ENCODE measurements at regions not wholly inside any gene's neighbourhood (a gene's known extent, or its start where the extent isn't known, plus 50 kb on each side); places are given as distances from the start of the nearest gene placed in this dataset.

- no peak for TF ChIP-seq CTCF (IDR thresholded peaks at IDR 0.05)
- Histone ChIP-seq H3K4me1 (no peaks in the 10 kb centered on the region), H3K9ac (ENCODE audit: low read depth in 2 of 2, low read length in 2 of 2) (no peak overlapping the region), H3K27ac (no peak overlapping the region), H3K27me3 (no peaks in the 10 kb centered on the region), H3K4me3 (no peak overlapping the region), H3K36me3 (no peaks in the 10 kb centered on the region), H3K9me3 (no peaks in the 10 kb centered on the region)
- intact Hi-C loops (cut with DNase I), result no loop called here
- DNase-seq, result no peak
These were observed 707.9 kb upstream of the NRSN1 start for GRCh38 chr6:23418095-23418494.

- no peak for TF ChIP-seq CTCF (IDR thresholded peaks at IDR 0.05)
- Histone ChIP-seq H3K36me3 (no peaks in the 10 kb centered on the region), H3K4me3 (no peak overlapping the region), H3K27ac (no peak overlapping the region), H3K9ac (ENCODE audit: low read depth in 2 of 2, low read length in 2 of 2) (no peak overlapping the region), H3K9me3 (no peaks in the 10 kb centered on the region), H3K27me3 (no peaks in the 10 kb centered on the region), H3K4me1 (no peaks in the 10 kb centered on the region)
- DNase-seq, result no peak
- intact Hi-C loops (cut with DNase I), result no loop called here
These were observed 707.0 kb upstream of the NRSN1 start for GRCh38 chr6:23419046-23419445.

GRCh38 chr6:23420659-23421350, 705.2 kb upstream of the NRSN1 start:
- H3K36me3 ChIP-seq, result no peaks in the 10 kb centered on the region
- no peak overlapping the region for H3K9ac ChIP-seq (ENCODE audit: low read depth in 2 of 2, low read length in 2 of 2)
- no peak overlapping the region for H3K4me3 ChIP-seq
- intact Hi-C loops (cut with DNase I), result no loop called here
- no peaks in the 10 kb centered on the region for H3K9me3 ChIP-seq
- H3K27me3 ChIP-seq, result no peaks in the 10 kb centered on the region
- no peak for TF ChIP-seq CTCF (IDR thresholded peaks at IDR 0.05)
- no peak for DNase-seq
- no peak overlapping the region for H3K27ac ChIP-seq
- no peaks in the 10 kb centered on the region for H3K4me1 ChIP-seq

- Histone ChIP-seq H3K27me3 (no peaks in the 10 kb centered on the region), H3K36me3 (no peaks in the 10 kb centered on the region), H3K9ac (ENCODE audit: low read depth in 2 of 2, low read length in 2 of 2) (no peak overlapping the region), H3K4me1 (no peaks in the 10 kb centered on the region), H3K27ac (no peak overlapping the region), H3K4me3 (no peak overlapping the region), H3K9me3 (no peaks in the 10 kb centered on the region)
- TF ChIP-seq CTCF (IDR thresholded peaks at IDR 0.05), result no peak
- DNase-seq, result no peak
- intact Hi-C loops (cut with DNase I), result no loop called here
These were observed 701.4 kb upstream of the NRSN1 start for GRCh38 chr6:23424584-23424983.

GRCh38 chr6:23435126-23435525, 690.9 kb upstream of the NRSN1 start:
- no peak for TF ChIP-seq CTCF (IDR thresholded peaks at IDR 0.05)
- intact Hi-C loops (cut with DNase I), result no loop called here
- no peak for DNase-seq
- H3K27ac ChIP-seq, result no peak overlapping the region
- no peaks in the 10 kb centered on the region for H3K9me3 ChIP-seq
- no peak overlapping the region for H3K9ac ChIP-seq (ENCODE audit: low read depth in 2 of 2, low read length in 2 of 2)
- no peaks in the 10 kb centered on the region for H3K27me3 ChIP-seq
- H3K4me1 ChIP-seq, result no peaks in the 10 kb centered on the region
- no peak overlapping the region for H3K4me3 ChIP-seq
- no peaks in the 10 kb centered on the region for H3K36me3 ChIP-seq
